SK-N-MC (cell line): ENCODE measurements at regions not wholly inside any gene's neighbourhood (a gene's known extent, or its start where the extent isn't known, plus 50 kb on each side); places are given as distances from the start of the nearest gene placed in this dataset.

Experiments
- EZH2 ChIP-seq: fragments of 200-600 bp; sonication (generic); IDR thresholded peaks from one replicate; pipeline ENCODE4 v1.6.1; 2017; ENCODE audit warnings: antibody characterized with exemption
- FOXP2 ChIP-seq: optimal IDR thresholded peaks from 2 replicates; pipeline ENCODE3; 2011; ENCODE audit warnings: mild to moderate bottlenecking, moderate library complexity; ENCODE audit not compliant: insufficient read depth; ENCODE audit errors: extremely low read length, control extremely low read depth
- POLR2AphosphoS5 ChIP-seq: IDR thresholded peaks from 2 replicates; pipeline ENCODE4 v1.6.1; 2012; ENCODE audit warnings: mild to moderate bottlenecking, low read depth, low read length, borderline replicate concordance

DNA sequence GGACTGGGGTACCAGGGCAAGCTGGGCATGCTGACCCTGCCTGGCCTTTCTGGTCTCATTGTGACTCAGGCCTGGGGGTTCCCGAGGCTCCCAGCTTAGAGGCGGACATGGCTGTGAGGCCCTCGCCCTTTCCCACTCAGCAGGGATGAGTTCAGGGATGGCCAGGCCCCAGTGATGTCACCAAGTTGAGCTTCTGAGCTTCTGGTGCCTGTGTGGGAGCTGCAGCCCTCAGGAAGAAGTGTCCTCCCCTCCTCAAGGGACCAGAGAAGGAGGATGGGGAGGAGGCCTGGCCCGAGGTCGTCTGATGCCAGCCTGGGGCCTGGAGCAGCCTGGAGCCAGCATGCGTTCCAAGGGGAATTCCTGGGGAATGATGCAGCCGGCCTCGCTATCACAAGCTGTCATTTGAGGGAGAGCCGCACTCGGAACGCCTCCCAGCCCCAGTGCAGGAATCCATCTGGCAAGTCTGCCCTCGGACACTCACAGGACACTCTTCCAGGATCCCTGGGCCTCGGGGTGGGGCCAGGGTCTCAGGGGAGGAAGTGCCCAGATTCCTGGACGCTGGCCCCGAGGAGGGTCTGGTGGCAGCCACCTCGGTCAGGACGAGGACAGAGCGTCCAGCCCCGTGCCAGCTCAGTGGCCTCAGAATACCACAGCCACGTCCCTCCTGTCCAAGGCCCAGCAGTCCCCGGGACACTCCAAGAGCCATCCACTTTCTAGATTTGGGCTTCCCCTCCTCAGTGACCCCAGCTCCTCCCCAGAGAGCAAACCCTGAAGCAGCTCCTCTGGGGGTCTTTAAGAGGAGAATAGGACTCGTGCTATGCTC is 61.2 kb upstream of the GPC1 start:
- TF ChIP-seq EZH2 (no peak), POLR2AphosphoS5 (no peak), FOXP2 (no peak)
